ENCODE measurements at regions not wholly inside any gene's neighbourhood (a gene's known extent, or its start where the extent isn't known, plus 50 kb on each side); places are given as distances from the start of the nearest gene placed in this dataset.
"Not testable (repeated sequence)": the region's sequence is repeated elsewhere in the genome, so short reads cannot be mapped to it uniquely, and the experiment has no call there.

- no peak for DNase-seq
These were observed 269.0 kb upstream of the CCL2 start for GRCh38 chr17:33986088-33986487.

DNA sequence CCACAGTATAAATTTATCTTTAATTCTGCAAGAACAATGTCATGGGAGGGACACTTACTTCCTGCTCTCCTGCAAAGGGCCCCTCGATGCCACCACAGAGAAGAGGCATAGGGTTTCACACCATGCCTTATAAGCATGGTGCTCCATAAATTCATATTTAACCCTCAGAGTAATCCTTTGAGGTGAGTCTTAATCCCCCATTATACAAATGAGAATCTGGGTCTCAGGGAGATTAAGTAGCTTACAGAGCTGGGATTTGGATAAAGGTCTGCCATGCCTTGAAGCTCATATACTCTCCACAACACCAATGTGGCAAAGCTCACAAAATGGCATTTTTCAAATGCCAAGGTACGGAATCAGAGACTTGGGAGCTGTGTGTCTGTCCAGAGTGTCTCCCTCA, 268.5 kb upstream of the CCL2 start:
- DNase-seq = no peak

GRCh38 chr17:33987162-33987561, 267.9 kb upstream of the CCL2 start:
- no peak for DNase-seq

GRCh38 chr17:33989361-33990148, 265.5 kb upstream of the CCL2 start:
- DNase-seq = no peak

- DNase-seq = no peak
These were observed 264.0 kb upstream of the CCL2 start for GRCh38 chr17:33990943-33991706.

DNA sequence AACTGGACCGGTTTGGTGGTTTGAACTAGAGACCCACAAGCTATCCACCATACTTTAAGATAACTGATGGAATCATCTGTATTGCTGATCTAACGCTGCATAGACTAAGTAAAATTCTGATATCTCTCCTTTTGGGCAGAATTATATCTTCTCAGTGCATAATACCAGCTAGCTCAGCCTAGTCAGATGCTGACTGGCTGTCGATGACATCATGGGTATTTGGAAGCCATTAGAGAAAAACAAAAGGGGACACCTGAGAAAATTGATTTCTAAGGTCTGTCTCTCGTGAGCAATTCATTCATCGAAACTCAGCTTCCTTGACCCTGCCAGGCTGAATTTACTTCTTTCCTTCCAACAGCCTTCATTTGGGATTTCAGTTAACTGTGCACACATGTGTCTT, 263.0 kb upstream of the CCL2 start:
- DNase-seq = no peak

GRCh38 chr17:34000639-34001038, 254.4 kb upstream of the CCL2 start:
- DNase-seq = no peak

DNA sequence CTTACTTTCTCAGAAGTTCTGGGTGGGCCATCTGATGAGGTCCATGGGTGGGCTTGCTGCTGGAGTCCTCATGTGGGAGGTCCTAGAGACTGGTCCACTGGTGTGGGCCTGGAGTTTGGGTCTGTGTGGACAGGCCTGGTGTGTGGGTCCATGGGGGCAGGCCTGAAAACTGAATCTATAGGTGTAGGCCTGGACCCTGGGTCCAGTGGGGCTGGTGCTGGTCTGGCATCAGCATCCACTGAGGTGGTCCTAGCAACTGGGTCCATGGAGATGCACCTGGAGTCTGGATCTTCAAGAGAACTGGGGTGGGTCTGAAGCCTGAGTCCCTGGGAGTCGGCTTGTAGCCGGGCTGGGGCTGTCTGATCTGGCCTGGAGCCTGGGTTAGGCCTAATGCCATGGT, 253.8 kb upstream of the CCL2 start:
- no peak for DNase-seq

DNA sequence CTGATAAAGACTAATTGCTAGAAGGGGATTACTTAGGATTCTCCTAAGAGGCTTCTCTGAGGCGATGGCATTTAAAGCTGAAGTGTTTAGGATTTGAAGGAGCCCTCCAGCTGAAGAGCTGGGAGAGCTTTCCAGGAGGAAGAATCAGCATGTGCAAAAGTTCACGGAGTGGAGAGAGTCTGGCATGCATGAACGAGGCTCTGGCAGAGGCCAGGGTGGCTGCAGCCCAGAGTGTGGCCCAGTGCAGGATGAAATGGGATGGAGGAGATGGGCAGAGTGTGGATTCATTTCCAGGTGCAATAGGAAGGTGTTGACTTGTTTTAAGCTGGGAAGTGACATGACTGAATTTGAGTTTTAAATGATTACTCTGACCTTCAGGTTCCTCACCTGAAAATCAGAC, 249.0 kb upstream of the CCL2 start:
- no peak for DNase-seq

DNA sequence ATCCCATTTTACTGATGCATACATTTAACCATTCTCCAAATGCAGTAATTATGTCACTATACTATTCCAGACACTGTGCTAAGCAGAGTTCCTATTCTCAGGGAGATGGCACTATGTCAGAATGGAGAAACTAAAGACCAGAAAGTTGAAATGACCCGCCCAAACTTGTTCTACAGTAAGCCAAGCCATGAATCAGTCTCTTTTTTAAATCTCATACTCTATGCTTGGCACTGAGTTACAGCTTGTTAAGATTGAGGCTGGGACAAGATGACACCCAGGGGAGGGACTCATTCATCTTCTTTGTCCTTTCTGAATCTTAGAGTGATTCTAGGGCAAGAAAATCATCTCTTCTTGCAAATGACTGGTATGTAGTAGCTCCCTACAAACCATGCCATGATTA, 247.0 kb upstream of the CCL2 start:
- DNase-seq = no peak

- no peak for DNase-seq
These were observed 245.2 kb upstream of the CCL2 start for GRCh38 chr17:34009912-34010311.

- no peak for DNase-seq
These were observed 244.6 kb upstream of the CCL2 start for GRCh38 chr17:34010534-34010933.

GRCh38 chr17:34011599-34011998, 243.5 kb upstream of the CCL2 start:
- DNase-seq = no peak

DNA sequence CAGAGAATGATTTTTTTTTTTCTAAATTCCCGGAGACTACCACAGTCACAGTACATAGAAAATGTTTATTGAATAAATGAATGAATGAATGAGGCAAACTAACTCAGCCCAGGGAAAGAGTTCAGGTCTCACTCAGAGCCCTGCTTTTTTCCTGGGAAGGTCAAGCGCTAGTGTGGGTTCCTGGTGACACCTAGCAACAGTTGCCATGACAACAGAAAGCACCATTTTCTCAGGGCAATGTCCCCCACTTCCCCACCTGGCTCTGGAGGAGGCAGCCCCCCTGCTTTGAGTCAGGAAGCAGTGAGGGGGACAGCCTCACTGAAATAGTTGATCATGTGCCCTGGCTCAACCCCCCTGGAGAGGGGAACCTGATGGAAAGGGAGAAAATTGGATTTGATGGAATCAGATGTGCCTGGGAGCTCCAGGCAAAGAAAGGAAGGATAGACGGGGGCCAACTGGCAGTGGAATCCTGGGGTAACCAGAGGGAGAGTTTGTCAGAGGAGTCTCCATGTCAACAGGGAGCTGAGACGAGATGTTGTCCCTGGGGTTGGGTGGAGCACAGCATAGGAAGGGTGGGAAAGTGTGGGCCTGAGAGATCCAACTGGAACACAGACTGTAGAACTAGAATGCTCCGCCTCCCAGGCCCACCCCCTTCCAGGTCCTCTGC, 242.2 kb upstream of the CCL2 start:
- no peak for DNase-seq

GRCh38 chr17:34015253-34015652, 239.8 kb upstream of the CCL2 start:
- DNase-seq = no peak

- no peak for DNase-seq
These were observed 230.7 kb upstream of the CCL2 start for GRCh38 chr17:34024386-34024785.

- DNase-seq = no peak
These were observed 230.1 kb upstream of the CCL2 start for GRCh38 chr17:34024806-34025551.

DNA sequence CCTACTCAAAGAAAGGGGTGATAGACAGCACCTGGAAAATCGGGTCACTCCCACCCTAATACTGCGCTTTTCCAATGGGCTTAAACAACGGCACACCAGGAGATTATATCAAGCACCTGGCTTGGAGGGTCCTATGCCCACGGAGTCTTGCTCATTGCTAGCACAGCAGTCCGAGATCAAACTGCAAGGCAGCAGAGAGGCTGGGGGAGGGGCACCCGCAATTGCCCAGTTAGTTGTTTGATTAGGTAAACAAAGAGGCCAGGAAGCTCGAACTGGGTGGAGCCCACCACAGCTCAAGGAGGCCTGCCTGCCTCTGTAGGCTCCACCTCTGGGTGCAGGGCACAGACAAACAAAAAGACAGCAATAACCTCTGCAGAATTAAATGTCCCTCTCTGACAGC, 224.5 kb upstream of the CCL2 start:
- not testable (repeated sequence) for DNase-seq

- not testable (repeated sequence) for DNase-seq
These were observed 222.8 kb upstream of the CCL2 start for GRCh38 chr17:34032305-34032704.

DNA sequence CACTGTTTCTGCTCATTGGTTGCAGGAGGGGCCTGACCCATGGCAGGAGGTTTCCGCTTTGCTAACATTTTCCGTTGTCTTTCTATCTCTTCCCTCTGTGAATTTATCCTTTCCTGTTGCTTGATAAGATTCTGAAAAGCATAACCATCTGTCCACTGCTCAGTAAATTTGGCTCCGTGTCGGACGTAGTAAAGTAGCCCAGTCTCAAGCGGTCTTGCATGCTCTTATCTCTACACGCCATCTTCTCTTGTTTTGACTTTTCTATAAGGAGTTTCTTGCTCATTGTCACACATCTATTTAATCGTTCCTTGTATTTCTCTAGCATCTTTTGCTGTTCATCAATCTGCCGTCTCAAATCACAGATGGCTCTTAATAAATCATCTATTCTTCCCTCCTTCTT, 216.3 kb upstream of the CCL2 start:
- DNase-seq = not testable (repeated sequence)

DNA sequence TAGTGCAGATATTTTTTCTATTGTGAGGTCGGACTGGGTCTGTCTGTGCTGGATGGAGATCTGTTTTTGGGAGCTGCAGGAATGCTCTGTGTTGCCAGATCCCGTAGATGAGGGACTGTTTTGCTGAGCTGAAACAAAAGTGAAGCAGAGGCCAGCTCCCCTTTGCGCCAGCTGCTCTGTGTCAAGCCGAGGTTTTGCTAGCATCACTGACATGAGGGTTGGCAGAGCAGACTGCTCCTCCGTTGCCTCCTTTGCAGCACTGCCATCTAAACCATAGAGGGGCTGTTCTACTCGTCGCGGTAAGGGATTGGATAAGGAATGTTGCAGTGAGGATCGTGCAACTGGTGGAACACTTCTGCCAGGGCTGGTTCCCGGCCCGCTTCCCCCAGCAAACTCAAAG, 215.9 kb upstream of the CCL2 start:
- DNase-seq = not testable (repeated sequence)

GRCh38 chr17:34039759-34040555, 215.1 kb upstream of the CCL2 start:
- DNase-seq = not testable (repeated sequence)
